H1 (cell line): ENCODE measurements at regions not wholly inside any gene's neighbourhood (a gene's known extent, or its start where the extent isn't known, plus 50 kb on each side); places are given as distances from the start of the nearest gene placed in this dataset.

Experiments
- CTCF ChIA-PET: fragments of 300-600 bp; sonication (Branson Sonifier 250); formaldehyde crosslinking; loops from one replicate; lab custom pipeline; 2021; ENCODE audit not compliant: partially characterized antibody; lab: Charles Lee
- POLR2A ChIA-PET: fragments of 300-600 bp; sonication (Branson Sonifier 250); formaldehyde crosslinking; loops from one replicate; lab custom pipeline; 2021; ENCODE audit warnings: inconsistent platforms; ENCODE audit not compliant: partially characterized antibody; lab: Charles Lee
- DNase-seq, 2 experiments: peaks; one replicate each; pipeline versions ENCODE4 v3.0.0 to v3.0.0-alpha.2; 2010 to 2022; ENCODE audit warnings: low spot score in 2 of 2, low read depth in 1 of 2, mixed read lengths in 1 of 2
- FAIRE-seq: peaks from 2 replicates; lab custom pipeline; 2011; peaks lifted over from hg19 to GRCh38; lab: Jason Lieb, UNC
- H2AFZ ChIP-seq: 2 replicates; pipeline ENCODE4 v1.8.1; 2012; ENCODE audit warnings: low read length, inconsistent platforms
- H2AK5ac ChIP-seq: 2 replicates; pipeline ENCODE4 v1.6.1; 2013; ENCODE audit warnings: low read depth, low read length
- H2BK120ac ChIP-seq: replicated peaks from 2 replicates; pipeline ENCODE3; 2013; ENCODE audit warnings: low read depth, low read length, inconsistent platforms
- H2BK12ac ChIP-seq: 2 replicates; pipeline ENCODE4 v1.6.1; 2013; ENCODE audit warnings: low read depth, low read length
- H2BK15ac ChIP-seq: 2 replicates; pipeline ENCODE4 v1.6.1; 2013; ENCODE audit warnings: low read length
- H2BK20ac ChIP-seq: 2 replicates; pipeline ENCODE4 v1.6.1; 2013; ENCODE audit warnings: low read length
- H2BK5ac ChIP-seq: 2 replicates; pipeline ENCODE4 v1.6.1; 2013; ENCODE audit warnings: low read depth, low read length
- H3K14ac ChIP-seq: 2 replicates; pipeline ENCODE4 v1.6.1; 2013; ENCODE audit warnings: inconsistent platforms; ENCODE audit not compliant: insufficient read length
- H3K18ac ChIP-seq: 2 replicates; pipeline ENCODE4 v1.6.1; 2013; ENCODE audit warnings: low read length; ENCODE audit errors: extremely low read depth
- H3K23ac ChIP-seq: 2 replicates; pipeline ENCODE4 v1.6.1; 2013; ENCODE audit warnings: inconsistent platforms; ENCODE audit not compliant: insufficient read length
- H3K23me2 ChIP-seq: 2 replicates; pipeline ENCODE4 v1.6.1; 2013; ENCODE audit warnings: low read depth, low read length
- H3K27ac ChIP-seq: 2 replicates; pipeline ENCODE4 v1.6.1; 2011; ENCODE audit warnings: low read depth, low read length, inconsistent platforms
- H3K27me3 ChIP-seq, 4 experiments: replicated peaks in 1 of 4; 1 replicate in 1 of 4; 2 replicates in 3 of 4; pipeline versions ENCODE4 v1.6.1 to v1.8.1; 2011 to 2013; ENCODE audit warnings: low read length in 3 of 4, mild to moderate bottlenecking in 3 of 4, inconsistent platforms in 2 of 4, mixed read lengths in 2 of 4, moderate library complexity in 1 of 4; ENCODE audit not compliant: control insufficient read depth in 3 of 4, insufficient read depth in 3 of 4; ENCODE audit errors: extremely low read depth in 1 of 4
- H3K36me3 ChIP-seq, 4 experiments: 2 replicates each; pipeline versions ENCODE4 v1.6.1 to v1.8.1; 2011 to 2013; ENCODE audit warnings: mild to moderate bottlenecking in 4 of 4, low read length in 3 of 4, moderate library complexity in 2 of 4, control low read depth in 1 of 4, inconsistent platforms in 1 of 4; ENCODE audit not compliant: insufficient read depth in 4 of 4, control insufficient read depth in 2 of 4
- H3K4ac ChIP-seq: replicated peaks from 2 replicates; pipeline ENCODE3; 2013; ENCODE audit warnings: low read length, low read depth, mixed read lengths, inconsistent platforms; ENCODE audit not compliant: insufficient read length
- H3K4me1 ChIP-seq, 4 experiments: replicated peaks in 1 of 4; 1 replicate in 1 of 4; 2 replicates in 3 of 4; pipeline versions ENCODE4 v1.6.1 to v1.8.1; 2011 to 2013; ENCODE audit warnings: low read length in 3 of 4, inconsistent platforms in 2 of 4, mixed read lengths in 1 of 4; ENCODE audit not compliant: insufficient read depth in 4 of 4, control insufficient read depth in 3 of 4
- H3K4me2 ChIP-seq, 2 experiments: 2 replicates each; pipeline versions ENCODE4 v1.6.1 to v1.8.1; 2011 to 2013; ENCODE audit warnings: low read depth in 2 of 2, low read length in 2 of 2, control low read depth in 1 of 2, inconsistent platforms in 1 of 2, mild to moderate bottlenecking in 1 of 2; ENCODE audit not compliant: insufficient read depth in 1 of 2
- H3K4me3 ChIP-seq, 4 experiments: fragments of 200-600, 300-600 bp in 1 of 4; sonication (generic), shearing (Covaris generic), sonication (Bioruptor Twin) in 1 of 4; 2 replicates each; pipeline versions ENCODE4 v1.5.1 to v1.8.1; 2011 to 2016; ENCODE audit warnings: low read length in 4 of 4, low read depth in 3 of 4, control low read depth in 2 of 4, inconsistent platforms in 2 of 4, mild to moderate bottlenecking in 2 of 4, mixed read lengths in 1 of 4, moderate library complexity in 1 of 4; ENCODE audit not compliant: insufficient read depth in 2 of 4; ENCODE audit errors: extremely low read depth in 1 of 4
- H3K56ac ChIP-seq: replicated peaks from 2 replicates; pipeline ENCODE3; 2013; ENCODE audit warnings: low read depth, mild to moderate bottlenecking, mixed read lengths, low read length, inconsistent platforms; ENCODE audit not compliant: insufficient read length
- H3K79me1 ChIP-seq: 2 replicates; pipeline ENCODE4 v1.6.1; 2013; ENCODE audit warnings: low read depth, low read length, control low read depth
- H3K79me2 ChIP-seq, 2 experiments: 2 replicates each; pipeline versions ENCODE4 v1.6.1 to v1.8.1; 2012 to 2013; ENCODE audit warnings: low read length in 2 of 2, mild to moderate bottlenecking in 2 of 2, inconsistent platforms in 1 of 2; ENCODE audit not compliant: insufficient read depth in 2 of 2, control insufficient read depth in 1 of 2
- H3K9ac ChIP-seq, 4 experiments: replicated peaks in 1 of 4; 1 replicate in 1 of 4; 2 replicates in 3 of 4; pipeline versions ENCODE4 v1.6.1 to v1.8.1; 2011 to 2013; ENCODE audit warnings: low read depth in 3 of 4, low read length in 3 of 4, control low read depth in 2 of 4, mild to moderate bottlenecking in 2 of 4, moderate library complexity in 2 of 4, inconsistent platforms in 1 of 4; ENCODE audit errors: extremely low read depth in 1 of 4
- H3K9me3 ChIP-seq, 2 experiments: 2 replicates each; pipeline versions ENCODE4 v1.6.1 to v1.8.1; 2012 to 2013; ENCODE audit warnings: mild to moderate bottlenecking in 2 of 2, moderate library complexity in 2 of 2, control low read depth in 1 of 2, inconsistent platforms in 1 of 2, low read depth in 1 of 2, low read length in 1 of 2, mixed read lengths in 1 of 2; ENCODE audit not compliant: insufficient read depth in 2 of 2
- H4K20me1 ChIP-seq, 2 experiments: replicated peaks in 1 of 2; 2 replicates each; pipeline versions ENCODE3 to v1.8.1; 2011 to 2013; ENCODE audit warnings: inconsistent platforms in 2 of 2, low read length in 2 of 2, mild to moderate bottlenecking in 1 of 2; ENCODE audit not compliant: insufficient read depth in 2 of 2, control insufficient read depth in 1 of 2
- H4K5ac ChIP-seq: 2 replicates; pipeline ENCODE4 v1.6.1; 2013; ENCODE audit warnings: low read length, low read depth, mixed read lengths, inconsistent platforms; ENCODE audit not compliant: insufficient read length
- H4K8ac ChIP-seq: 2 replicates; pipeline ENCODE4 v1.8.0; 2013; ENCODE audit warnings: mild to moderate bottlenecking, moderate library complexity, low read length, inconsistent platforms; ENCODE audit not compliant: insufficient read depth; ENCODE audit errors: extremely low read depth
- H4K91ac ChIP-seq: replicated peaks from 2 replicates; pipeline ENCODE3; 2013; ENCODE audit warnings: low read length, mixed read lengths, inconsistent platforms; ENCODE audit not compliant: insufficient read length
- ATF2 ChIP-seq: IDR thresholded peaks from 2 replicates; pipeline ENCODE4 v1.6.1; 2012; ENCODE audit warnings: low read length, inconsistent platforms
- CHD1 ChIP-seq: IDR thresholded peaks from 2 replicates; pipeline ENCODE4 v1.6.1; 2012; ENCODE audit warnings: low read depth, low read length, improper control_type of control experiment
- POLR2A ChIP-seq, 2 experiments: IDR thresholded peaks; 1 replicate in 1 of 2; 2 replicates in 1 of 2; pipeline ENCODE4 v1.6.1; 2011; ENCODE audit warnings: low read depth in 2 of 2, low read length in 2 of 2, mild to moderate bottlenecking in 2 of 2; ENCODE audit errors: control extremely low read depth in 1 of 2
- YY1 ChIP-seq: IDR thresholded peaks from 2 replicates; pipeline ENCODE4 v1.6.1; 2011; ENCODE audit warnings: low read depth, mild to moderate bottlenecking, low read length
- WGBS, 2 experiments: shearing (Covaris generic) in 1 of 2; methylation state at CpG; one replicate each; pipeline versions ENCODE4 v1.1.6 to v1.1.7; 2013 to 2015; ENCODE audit warnings: low lambda C conversion rate in 2 of 2, mixed read lengths in 2 of 2, inconsistent platforms in 1 of 2, low coverage in 1 of 2, missing lambda C conversion rate in 1 of 2; ENCODE audit not compliant: insufficient replicate concordance in 2 of 2, insufficient coverage in 1 of 2, insufficient read length in 1 of 2; ENCODE audit errors: extremely low coverage in 1 of 2, missing lambda C conversion rate in 1 of 2; 5-methylcytosine and 5-hydroxymethylcytosine counted together

DNA sequence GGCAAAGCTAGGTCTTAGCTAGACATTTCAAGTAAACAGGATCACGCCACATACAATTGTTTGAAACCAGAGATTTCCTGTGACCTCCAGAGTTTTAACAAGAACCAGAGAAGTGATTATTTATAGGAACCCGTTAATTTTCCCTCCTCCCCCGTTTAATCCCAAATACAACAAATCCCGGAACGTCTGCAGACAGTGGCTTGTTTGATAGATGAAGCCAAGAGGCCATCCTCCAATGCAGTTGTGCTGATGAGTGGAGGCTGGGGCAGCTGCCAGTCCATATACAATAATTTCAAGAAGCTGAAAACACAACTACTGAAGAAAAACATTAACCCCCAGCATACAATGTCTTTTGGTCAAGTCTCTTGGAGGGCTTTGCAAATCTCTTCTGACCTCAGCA, 971.6 kb upstream of the ZNF722 start:
- no peak overlapping the region for H4K5ac ChIP-seq
- DNase-seq (no peak), FAIRE-seq (no peak)
- no peaks in the 10 kb centered on the region for H3K79me2 ChIP-seq
- H3K56ac ChIP-seq = no peak overlapping the region
- no peak overlapping the region for H2BK120ac ChIP-seq
- ChIA-PET CTCF (no interaction called here), POLR2A (no interaction called here)
- H3K14ac ChIP-seq = no peak overlapping the region
- H3K27ac ChIP-seq = no peak overlapping the region
- H3K4me2 ChIP-seq = no peak overlapping the region
- no peak overlapping the region for H3K23ac ChIP-seq
- no peak overlapping the region for H2AK5ac ChIP-seq
- no peak overlapping the region for H2BK5ac ChIP-seq
- no peaks in the 10 kb centered on the region for H3K27me3 ChIP-seq
- H3K9me3 ChIP-seq = peaks cover 57 to 92% of the 10 kb centered on the region in 2 experiments
- no peak overlapping the region for H3K18ac ChIP-seq
- no peak overlapping the region for H3K4ac ChIP-seq
- H3K36me3 ChIP-seq = no peaks in the 10 kb centered on the region
- no peak overlapping the region for H2BK12ac ChIP-seq
- H3K4me1 ChIP-seq = no peaks in the 10 kb centered on the region
- H3K23me2 ChIP-seq = no peaks in the 10 kb centered on the region
- no peak overlapping the region for H4K8ac ChIP-seq
- H3K79me1 ChIP-seq = no peaks in the 10 kb centered on the region
- WGBS, 2 experiments = 69% methylated on average over 5 of the region's 5 CpGs; no CpG with 5 or more reads in 1 of the 2 experiments
- no peaks in the 10 kb centered on the region for H4K20me1 ChIP-seq
- no peak overlapping the region for H3K9ac ChIP-seq
- no peak overlapping the region for H4K91ac ChIP-seq
- no peak overlapping the region for H2BK15ac ChIP-seq
- no peak overlapping the region for H2AFZ ChIP-seq
- no peak overlapping the region for H2BK20ac ChIP-seq
- H3K4me3 ChIP-seq = no peak overlapping the region
- no peak for TF ChIP-seq POLR2A (IDR thresholded peaks at IDR 0.05; ENCODE audit: control extremely low read depth in 1 of 2, low read depth in 2 of 2, low read length in 2 of 2)
- no peak for TF ChIP-seq YY1
- no peak for TF ChIP-seq ATF2
- no peak for TF ChIP-seq CHD1
